ENCODE measurements at regions not wholly inside any gene's neighbourhood (a gene's known extent, or its start where the extent isn't known, plus 50 kb on each side); places are given as distances from the start of the nearest gene placed in this dataset.

DNA sequence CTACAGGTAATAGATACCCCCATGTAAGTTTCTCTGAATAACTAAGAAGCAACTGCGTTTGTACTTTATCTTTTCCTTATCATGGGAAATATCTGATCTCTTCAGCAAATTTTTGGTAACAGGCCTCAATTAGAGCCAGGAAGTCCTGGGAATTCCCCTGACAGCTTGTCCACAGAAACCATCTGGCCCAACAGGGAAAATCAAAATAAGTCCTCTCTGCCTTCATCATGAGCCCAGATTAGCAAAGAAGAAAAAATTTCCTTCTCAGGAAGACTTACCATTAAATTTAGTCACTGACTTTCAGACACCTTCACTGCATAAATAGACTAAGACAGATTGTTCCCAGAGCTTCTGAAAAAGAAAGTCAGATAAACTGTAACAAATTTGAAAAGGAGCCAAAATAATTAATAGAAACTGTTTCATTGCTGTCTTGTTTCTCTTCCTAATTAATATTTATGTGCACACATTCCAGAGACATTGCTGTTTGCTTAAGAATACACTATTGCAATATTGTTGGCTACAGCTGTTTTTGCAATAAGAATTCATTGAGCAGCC, 278.1 kb upstream of the FAT3 start:
- DNase-seq: no peak

DNA sequence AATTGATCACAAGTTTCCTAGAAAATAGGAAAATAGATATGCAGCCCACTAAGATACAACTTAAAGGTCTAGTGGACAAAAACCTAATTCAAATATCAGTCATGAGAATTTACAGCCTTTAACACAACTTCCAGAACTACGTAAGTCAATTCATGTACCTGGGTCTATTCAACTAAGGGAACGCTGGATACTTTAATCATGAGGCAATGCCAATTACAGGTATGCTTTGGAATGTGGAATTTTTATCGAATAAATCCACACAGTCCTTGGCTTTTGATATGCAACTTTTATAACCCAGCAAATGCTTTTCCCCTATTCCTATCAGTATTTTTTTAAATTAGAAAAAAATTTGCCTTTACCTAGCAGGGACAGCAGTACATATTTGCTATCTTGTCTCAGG, 289.5 kb upstream of the FAT3 start:
- DNase-seq: no peak

- no peak for DNase-seq
These were observed 292.3 kb upstream of the FAT3 start for GRCh38 chr11:91932151-91932821.

DNA sequence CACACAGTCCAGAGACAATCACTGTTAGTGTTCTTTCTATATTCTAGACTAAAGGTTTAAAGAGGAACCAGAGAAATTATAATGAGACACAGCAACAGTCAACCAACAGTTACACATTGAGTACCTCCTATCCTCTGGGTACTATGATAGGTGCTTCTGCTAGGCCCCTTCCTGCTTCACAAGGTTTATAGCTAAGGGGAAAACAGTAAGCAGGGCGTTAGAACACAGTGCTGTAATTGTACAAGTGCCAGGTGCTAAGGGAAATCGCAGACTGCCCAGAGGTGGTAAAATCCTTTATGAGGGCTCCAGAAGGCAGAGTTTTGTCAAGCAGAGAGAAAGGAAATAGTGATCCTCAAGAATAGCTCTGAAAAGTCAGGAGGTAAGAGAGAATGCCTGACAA, 297.2 kb upstream of the FAT3 start:
- DNase-seq: no peak

GRCh38 chr11:91926965-91927364, 297.7 kb upstream of the FAT3 start:
- DNase-seq: no peak

DNA sequence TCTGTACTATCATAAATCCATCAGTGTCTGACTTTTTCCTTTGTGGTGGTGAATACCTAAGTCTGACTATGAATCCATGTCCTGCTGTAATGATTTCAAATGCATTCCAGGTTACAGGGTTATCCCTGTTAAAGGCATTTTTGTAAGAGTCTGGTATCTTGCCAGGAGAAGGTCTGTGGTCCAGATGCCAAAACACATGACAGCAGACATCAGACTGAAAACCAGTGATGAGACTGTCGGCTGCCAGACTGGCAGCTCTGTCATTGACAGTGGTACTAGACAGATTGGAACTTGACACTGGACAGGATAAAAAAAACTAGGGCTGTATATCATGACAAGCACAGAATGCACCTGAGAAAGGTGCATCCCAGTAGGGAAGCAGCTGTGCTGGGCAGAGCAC, 301.8 kb upstream of the FAT3 start:
- no peak for DNase-seq

- DNase-seq: no peak
These were observed 302.6 kb upstream of the FAT3 start for GRCh38 chr11:91921974-91922373.

DNA sequence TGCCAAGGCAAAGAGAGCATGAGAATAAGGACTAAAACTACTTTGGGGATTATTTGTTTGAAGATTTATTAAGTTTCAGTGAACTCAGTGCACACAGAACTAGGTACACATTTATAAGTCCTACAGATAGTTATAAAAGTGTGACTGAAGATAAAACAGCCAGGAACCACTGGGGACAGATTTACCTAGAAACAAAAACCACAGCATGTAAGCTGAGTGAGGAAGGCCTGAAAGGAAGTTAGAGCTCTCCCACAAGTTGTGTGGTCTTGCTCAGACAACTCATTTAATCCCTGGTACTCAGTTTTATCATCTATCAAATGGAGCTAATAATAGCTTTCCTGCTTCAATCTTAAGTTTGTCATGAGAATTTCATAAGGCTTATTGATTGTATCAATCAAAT, 311.2 kb upstream of the FAT3 start:
- no peak for DNase-seq

DNA sequence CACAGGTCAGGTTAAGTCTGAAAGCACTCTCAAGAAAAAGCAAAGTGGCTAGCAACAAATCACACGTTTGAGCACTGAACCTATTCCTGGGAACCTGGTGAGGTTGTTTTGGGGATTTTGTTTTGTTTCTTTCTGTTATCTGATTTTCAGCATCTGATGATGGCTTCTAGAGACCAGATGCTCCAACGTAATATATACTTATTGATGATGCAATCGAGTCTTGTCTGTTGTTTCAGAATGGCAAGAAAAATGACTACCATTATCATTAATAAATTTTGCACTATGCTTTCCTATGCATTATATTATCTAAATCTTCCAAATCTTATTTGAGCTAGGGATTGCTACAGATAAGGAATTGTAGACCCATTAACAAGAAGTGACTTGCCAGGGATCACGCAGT, 312.3 kb upstream of the FAT3 start:
- no peak for DNase-seq

DNA sequence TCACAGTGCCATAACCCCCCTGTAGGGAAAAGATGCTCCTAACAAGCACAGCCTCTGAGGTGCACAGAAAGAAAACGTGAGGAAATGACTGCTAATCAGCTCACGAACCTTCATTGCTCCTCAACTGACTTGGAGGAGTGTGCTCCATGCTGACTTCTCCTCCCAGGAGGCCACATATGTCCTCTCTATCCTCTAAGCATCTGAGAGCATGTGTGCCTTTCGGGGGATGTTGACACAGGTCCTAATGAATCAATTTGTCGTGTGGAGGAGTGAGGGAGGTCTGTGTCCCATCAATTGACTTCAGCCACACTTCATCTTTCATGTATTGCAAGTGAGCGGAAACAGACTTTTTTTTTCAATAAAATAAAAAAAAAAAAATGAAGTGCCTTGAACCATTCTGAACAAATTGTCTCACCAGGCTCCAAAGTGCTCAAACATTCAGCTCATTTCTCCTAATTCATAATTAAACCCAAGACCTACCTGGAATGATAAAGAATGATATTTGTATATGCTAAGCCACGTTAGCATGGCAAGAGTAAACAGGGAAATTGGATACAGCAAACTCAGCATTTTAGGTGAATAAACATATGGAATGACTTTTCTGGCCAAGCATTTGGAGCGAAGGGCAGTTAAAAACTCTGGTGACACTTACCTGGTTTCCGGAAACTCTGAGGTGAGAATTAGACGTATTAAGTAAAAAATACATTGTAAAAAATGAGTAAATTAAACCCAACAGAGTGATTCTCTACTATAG, 317.6 kb upstream of the FAT3 start:
- no peak for DNase-seq

DNA sequence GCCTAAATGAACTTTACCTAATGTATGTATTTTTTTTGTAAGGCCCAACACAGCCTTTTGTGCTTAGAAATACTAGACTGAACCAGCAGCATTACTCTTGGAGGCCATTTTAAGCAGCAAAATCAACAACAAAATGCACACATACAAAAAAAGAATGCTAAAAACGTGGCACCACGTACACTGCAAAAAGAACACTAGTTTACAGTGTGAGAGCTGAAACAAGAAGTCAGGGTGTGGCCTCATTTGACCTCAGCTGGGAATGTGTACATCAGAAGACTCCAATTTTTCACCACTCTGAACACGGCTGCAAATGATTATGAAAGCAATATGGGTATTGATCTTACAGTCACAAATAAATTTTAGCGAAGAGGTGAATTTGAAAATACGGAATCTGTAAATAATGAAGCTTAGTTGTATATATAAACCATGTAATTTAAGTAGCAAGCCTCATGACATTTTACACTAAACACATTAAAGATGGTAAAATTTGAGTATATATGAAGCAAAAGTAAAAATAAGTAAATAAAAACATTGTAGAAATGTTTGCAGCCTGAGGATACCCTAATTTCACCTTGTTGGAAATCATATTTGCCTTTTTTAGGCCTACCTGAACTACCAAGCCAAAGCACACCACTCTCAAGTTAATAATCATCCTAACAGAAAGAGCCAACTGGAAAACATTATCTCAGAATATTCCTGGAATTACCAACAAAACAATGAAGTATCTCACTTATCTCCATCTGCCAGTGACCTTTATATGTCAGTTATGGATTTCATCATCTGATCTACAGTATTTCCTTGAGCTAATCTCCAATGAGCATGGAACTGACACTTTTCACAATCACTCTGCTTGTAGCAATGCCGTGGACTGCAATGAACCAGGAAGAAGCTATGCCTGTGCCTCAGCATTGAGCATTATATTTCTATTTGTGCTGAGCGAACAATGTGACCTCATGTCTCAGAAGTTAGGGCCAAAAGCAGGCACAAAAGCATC, 319.5 kb upstream of the FAT3 start:
- no peak for DNase-seq

DNA sequence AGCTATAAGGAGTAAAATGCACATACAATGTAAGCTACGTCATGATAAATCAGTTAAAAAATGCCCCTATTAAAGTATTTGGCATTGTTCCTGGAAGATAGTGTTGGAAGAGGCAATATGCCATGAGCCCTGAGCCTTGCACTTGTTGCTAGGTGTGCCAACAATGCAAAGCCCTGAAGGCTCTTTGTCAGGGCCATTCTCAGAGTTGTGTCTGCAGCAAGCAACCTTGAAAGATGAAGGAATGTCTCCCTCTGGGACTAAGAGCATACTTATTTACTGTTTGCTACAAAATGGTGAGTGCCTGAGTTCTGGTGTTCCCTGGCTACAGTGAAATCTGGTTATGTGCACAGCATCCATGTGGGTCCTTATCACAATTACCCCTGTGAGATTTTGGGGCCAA, 322.3 kb upstream of the FAT3 start:
- DNase-seq: no peak

- no peak for DNase-seq
These were observed 344.0 kb upstream of the FAT3 start for GRCh38 chr11:91880660-91881059.

DNA sequence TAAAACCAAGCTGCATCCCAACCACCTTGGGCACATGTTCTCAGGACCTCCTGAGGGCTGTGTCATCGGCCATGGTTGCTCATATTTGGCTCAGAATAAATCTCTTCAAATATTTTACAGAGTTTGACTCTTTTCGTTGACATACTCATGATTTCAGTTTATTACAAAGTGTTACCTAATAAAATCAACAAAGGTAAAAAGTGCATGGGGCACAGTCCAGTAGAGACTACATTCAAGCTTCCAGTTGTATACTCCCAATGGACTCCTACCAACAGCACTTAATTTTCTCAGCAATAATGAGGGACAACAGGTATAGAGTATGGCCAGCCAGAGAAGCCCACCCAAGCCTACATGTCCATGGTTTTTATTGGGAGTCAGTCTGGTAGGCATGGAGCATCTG, 347.9 kb upstream of the FAT3 start:
- no peak for DNase-seq

DNA sequence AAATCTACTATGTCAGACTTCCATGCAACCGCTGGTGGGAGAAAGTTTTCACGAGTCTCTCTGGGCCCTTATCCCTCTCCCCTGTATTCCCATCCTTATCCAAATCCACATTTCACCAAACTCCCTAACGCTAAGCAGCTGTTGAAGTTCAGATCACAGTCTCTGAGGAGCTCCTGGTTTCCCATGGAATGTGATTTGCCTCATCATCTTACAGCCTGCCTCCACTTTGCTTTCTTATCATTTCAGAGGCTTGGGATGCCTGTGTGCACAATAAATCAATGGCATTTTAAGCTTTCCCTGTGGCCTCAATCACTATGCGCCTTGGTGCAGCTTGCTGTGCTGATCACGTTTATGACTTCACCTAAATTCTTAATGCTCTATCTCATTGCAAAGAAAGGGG, 352.4 kb upstream of the FAT3 start:
- no peak for DNase-seq

- no peak for DNase-seq
These were observed 352.8 kb upstream of the FAT3 start for GRCh38 chr11:91871791-91872190.

GRCh38 chr11:91871048-91871447, 353.6 kb upstream of the FAT3 start:
- DNase-seq: no peak

DNA sequence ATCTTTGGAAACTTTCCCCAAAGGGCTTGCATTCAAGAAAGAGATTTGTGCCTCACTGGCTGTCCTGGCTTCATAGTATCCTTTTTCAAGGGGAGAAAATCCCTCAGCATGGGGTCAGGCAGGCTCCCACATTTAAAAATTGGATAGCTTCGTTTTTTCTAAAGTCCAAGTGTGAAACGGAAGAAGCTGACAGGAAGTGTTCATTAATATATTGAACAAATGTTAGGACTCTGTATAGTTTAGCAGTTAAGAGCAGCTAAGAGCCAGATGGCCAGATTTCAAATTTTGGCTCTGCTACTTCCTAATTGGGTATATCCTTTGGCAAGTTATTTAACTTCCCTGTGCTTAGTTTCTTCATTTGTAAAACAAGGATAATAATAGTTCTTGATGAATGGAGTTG, 354.9 kb upstream of the FAT3 start:
- no peak for DNase-seq

GRCh38 chr11:91866642-91867041, 358.0 kb upstream of the FAT3 start:
- no peak for DNase-seq

GRCh38 chr11:91860661-91861060, 364.0 kb upstream of the FAT3 start:
- DNase-seq: no peak

GRCh38 chr11:91859666-91860065, 365.0 kb upstream of the FAT3 start:
- DNase-seq: no peak

- no peak for DNase-seq
These were observed 367.4 kb upstream of the FAT3 start for GRCh38 chr11:91857179-91857578.

DNA sequence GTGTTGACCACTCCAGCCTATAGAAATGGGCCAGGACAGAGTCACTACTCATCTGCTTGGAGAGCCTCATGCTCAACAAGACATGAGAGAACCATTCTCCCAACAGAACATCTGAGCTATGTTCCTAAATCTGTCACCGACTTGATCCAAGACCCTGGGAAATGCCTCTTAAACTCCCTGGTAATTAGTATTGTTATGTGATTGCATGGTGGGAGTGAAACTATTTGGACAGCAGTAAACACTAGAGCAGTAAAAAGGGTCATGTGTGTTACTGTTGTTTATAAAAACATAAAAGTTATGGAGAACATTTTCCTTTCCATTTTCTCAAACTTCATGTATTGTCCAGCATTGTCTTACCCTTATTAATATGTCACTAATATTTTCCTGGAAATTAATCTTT, 369.8 kb upstream of the FAT3 start:
- no peak for DNase-seq
